Activated CD4-positive, alpha-beta T cell treated with anti-CD3 and anti-CD28 coated beads for 24 hours (primary cell): ENCODE measurements at regions not wholly inside any gene's neighbourhood (a gene's known extent, or its start where the extent isn't known, plus 50 kb on each side); places are given as distances from the start of the nearest gene placed in this dataset.
A peak's percentile ranks its signal among the peaks of the same experiment; 100 is the strongest.
"Not testable (repeated sequence)": the region's sequence is repeated elsewhere in the genome, so short reads cannot be mapped to it uniquely, and the experiment has no call there.

Experiments
- DNase-seq, 2 donors: peaks; one replicate each; pipeline ENCODE4 v3.0.0-alpha.2; 2020; ENCODE audit warnings: low read depth in 2 of 2

DNA sequence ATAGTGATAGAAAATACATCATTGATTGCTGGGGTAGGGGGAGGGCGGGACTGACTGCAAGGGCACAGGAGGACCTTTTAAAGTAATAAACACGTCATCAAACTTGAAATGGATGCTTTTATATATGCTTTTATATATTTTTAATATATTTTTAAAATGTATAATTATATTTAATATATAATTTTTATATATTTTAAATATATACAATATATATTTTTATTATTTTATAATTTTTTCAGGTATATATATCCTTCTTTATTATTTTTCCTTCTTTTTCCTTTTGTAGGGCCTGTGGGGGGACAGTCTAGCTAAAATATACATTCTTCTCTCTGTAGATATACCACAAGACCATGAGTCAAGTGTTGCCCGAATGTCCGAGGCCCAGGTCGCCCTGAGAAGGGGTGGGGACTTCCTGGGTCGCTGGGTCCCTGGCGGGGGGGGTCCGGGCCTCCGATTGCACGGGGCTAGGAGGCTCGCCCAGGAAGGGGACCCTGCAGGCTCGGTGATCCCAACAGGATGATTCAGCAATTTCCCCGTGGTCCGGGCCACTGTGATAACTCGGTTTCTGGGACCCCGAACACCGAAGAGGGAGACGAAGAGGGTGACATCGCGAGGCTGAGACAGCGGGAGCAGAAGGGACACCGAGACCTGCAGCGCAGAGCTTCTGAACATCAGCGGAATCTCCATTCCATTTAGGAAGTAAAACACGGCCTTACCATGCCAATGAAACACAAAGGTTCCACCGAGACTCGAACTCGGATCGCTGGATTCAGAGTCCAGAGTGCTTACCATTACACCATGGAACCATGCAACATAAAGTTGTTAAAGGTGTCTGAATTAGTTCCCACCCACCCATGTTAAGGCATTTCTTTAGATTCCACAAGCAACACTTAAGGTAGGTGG, 112.5 kb upstream of the NBPF11 start:
- no peak for DNase-seq

GRCh38 chr1:148263906-148264255, 111.8 kb upstream of the NBPF11 start:
- DNase-seq: no peak

- peak; percentile 47 to 53 for DNase-seq
Observed at GRCh38 chr1:148263128-148263905, 111.2 kb upstream of the NBPF11 start.

DNA sequence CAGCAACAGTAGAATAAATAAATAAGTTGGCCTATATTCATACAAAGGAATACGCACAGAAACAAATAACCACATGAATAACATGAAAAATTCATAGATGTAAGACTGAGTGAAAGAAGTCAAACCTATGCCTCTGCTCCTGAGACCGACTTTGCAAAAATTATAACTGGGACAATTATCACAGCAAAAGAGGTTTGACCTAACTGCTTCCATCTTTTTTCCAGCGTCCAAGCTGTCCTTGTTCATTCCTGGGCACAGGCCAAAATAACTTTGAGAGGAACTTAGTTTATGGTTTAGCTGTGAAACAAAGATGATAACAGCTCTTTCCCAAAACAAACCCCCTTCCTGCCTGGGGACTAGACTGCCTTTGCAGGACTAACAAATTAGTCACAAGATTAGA, 109.6 kb upstream of the NBPF11 start:
- not testable (repeated sequence) for DNase-seq

DNA sequence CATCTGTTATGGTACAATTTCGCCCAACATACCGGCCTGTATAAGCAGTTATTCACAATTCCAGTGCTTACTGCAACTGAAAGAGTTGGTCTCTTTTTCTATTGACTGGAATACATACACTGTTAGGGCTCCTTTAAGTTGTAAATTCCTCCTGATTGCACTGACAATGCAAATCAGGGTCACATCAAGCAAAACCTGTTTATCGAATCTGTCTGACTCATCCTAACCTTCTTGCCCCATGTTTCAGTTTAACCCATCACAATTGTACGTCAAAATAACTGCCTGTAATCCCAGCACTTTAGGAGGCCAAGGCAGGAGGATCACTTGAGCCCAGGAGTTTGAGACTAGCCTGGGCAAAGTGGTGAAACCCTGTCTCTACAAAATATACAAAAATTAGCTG, 105.8 kb upstream of the NBPF11 start:
- not testable (repeated sequence) for DNase-seq

GRCh38 chr1:148254611-148255429, 102.7 kb upstream of the NBPF11 start:
- DNase-seq: not testable (repeated sequence)

- not testable (repeated sequence) for DNase-seq
Observed at GRCh38 chr1:148253808-148254207, 101.7 kb upstream of the NBPF11 start.

DNA sequence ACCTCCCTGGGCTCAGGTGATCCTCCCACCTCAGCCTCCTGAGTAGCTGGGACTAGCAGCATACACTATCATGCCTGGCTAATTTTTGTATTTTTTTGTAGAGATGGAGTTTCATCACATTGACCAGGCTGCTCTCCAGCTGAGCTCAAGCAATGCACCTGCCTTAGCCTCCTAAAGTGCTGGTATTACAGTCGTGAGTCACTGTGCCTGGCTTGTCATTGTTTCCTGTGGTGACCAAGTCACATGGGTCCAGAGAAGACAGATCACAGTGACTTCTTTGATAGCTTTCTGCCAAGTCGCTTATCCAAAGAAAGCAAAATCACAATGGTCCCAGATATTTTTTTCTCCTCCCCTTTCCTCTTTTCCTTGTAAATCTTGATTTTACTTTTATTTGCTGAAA, 96.7 kb upstream of the NBPF11 start:
- not testable (repeated sequence) for DNase-seq

- DNase-seq: not testable (repeated sequence)
Observed at GRCh38 chr1:148246258-148246861, 94.3 kb upstream of the NBPF11 start.

- not testable (repeated sequence) for DNase-seq
Observed at GRCh38 chr1:148245843-148246242, 93.8 kb upstream of the NBPF11 start.

- not testable (repeated sequence) for DNase-seq
Observed at GRCh38 chr1:148245443-148245842, 93.4 kb upstream of the NBPF11 start.

GRCh38 chr1:148233250-148233649, 81.2 kb upstream of the NBPF11 start:
- DNase-seq: not testable (repeated sequence)

DNA sequence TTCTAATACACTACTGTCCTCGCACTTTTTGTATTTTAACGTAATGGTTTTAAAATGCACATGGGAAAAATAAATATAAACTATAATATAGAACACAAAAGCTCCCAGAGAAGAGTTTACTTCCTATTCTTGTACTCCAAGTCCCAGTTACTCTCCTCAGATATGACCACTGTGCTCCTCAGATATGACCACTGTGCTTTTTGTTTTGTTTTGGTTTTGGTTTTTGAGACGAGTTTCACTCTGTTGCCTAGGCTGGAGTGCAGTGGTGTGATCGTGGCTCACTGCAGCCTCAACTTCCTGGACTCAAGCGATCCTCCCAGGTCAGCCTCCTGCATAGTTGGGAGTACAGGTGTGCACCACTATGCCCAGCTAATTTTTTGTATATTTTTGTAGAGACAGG, 76.8 kb upstream of the NBPF11 start:
- DNase-seq: not testable (repeated sequence)

DNA sequence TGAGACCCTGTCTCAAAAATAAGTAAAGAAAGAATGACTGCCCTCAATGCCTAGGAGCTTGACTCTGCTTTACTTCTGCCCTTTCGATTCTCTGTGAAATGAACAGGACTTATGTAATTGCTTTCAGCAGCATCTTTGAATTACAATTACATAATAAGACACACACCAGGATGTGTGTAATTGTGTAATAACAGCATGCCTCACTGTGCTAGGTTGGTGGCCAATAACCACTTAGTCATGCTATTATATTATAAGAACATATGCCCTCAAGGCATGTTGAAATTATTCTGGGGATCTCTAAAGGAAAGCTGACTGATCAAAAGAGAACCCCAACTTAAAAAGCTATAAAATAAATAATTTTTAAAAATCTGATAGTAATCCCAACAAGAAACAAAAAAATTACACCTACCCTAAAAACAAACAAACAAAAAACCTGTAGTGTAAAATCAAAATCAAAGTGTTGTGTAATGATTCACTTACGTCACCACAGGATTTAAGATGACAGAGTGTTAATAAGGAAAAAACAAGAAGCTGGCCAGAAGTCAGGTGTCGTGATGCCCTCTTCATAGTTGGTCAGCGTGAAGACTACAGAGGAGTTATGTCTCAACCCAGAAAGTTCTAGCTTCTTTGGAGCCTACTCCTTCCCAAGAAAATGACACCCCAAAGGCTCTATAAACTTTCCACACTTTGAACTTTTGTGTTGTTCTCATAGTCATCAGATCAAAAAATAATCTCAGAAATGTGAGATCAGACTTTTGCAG, 70.5 kb upstream of the NBPF11 start:
- DNase-seq: not testable (repeated sequence)

DNA sequence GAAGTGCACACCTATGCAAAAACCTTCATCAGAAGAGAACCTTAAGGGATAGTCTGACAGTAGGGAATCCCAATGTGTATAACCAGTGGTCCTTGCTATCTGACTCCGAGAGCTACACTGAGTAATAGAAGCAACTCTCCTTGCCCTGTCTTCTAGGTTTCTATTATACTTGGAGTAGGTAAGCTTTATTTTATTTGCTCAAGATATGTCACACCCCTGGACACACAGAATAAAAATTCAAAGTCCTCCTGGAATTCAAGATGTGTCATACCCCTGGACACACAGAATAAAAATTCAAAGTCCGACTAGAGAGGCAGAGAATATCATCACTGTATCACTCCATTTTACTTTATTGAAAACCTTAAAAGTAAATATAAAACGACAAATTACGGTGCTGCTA, 69.5 kb upstream of the NBPF11 start:
- DNase-seq: not testable (repeated sequence)

GRCh38 chr1:148219229-148219628, 67.1 kb upstream of the NBPF11 start:
- not testable (repeated sequence) for DNase-seq

- DNase-seq: not testable (repeated sequence)
Observed at GRCh38 chr1:148211191-148211590, 59.1 kb upstream of the NBPF11 start.

- not testable (repeated sequence) for DNase-seq
Observed at GRCh38 chr1:148210624-148211023, 58.5 kb upstream of the NBPF11 start.

- DNase-seq: not testable (repeated sequence)
Observed at GRCh38 chr1:148210166-148210565, 58.1 kb upstream of the NBPF11 start.

- DNase-seq: not testable (repeated sequence)
Observed at GRCh38 chr1:148202013-148202412, 49.9 kb upstream of the NBPF11 start.
